Chondrocyte (in vitro differentiated cells): ENCODE measurements at regions not wholly inside any gene's neighbourhood (a gene's known extent, or its start where the extent isn't known, plus 50 kb on each side); places are given as distances from the start of the nearest gene placed in this dataset.

Experiments used
- DNase-seq: peaks from one replicate; pipeline ENCODE4 v3.0.0; 2021; ENCODE audit warnings: mixed read lengths, low spot score
- H3K27ac Mint-ChIP-seq: one replicate; pipeline ENCODE4 v1.8.0; 2021; ENCODE audit warnings: mild to moderate bottlenecking, moderate library complexity, mixed read lengths; ENCODE audit not compliant: unreplicated experiment
- H3K27me3 Mint-ChIP-seq: 2 replicates; pipeline ENCODE4 v1.8.0; 2021; ENCODE audit warnings: low read depth, mixed read lengths
- H3K36me3 Mint-ChIP-seq: 2 replicates; pipeline ENCODE4 v1.8.0; 2021; ENCODE audit warnings: low read depth, mixed read lengths
- H3K4me1 Mint-ChIP-seq: 2 replicates; pipeline ENCODE4 v1.8.0; 2021; ENCODE audit warnings: low read depth, mild to moderate bottlenecking, mixed read lengths
- H3K4me3 Mint-ChIP-seq: one replicate; pipeline ENCODE4 v1.8.0; 2021; ENCODE audit warnings: mild to moderate bottlenecking, moderate library complexity, mixed read lengths; ENCODE audit not compliant: unreplicated experiment
- H3K9me3 Mint-ChIP-seq: 2 replicates; pipeline ENCODE4 v1.8.0; 2021; ENCODE audit warnings: low read depth, mixed read lengths
- TF ChIP-seq, protein P1 (sequence below): fragments of 200-600 bp; sonication (generic); IDR thresholded peaks from 2 replicates; pipeline ENCODE4 v1.5.0; 2021; ENCODE audit warnings: antibody characterized with exemption, mild to moderate bottlenecking, moderate library complexity

DNA sequence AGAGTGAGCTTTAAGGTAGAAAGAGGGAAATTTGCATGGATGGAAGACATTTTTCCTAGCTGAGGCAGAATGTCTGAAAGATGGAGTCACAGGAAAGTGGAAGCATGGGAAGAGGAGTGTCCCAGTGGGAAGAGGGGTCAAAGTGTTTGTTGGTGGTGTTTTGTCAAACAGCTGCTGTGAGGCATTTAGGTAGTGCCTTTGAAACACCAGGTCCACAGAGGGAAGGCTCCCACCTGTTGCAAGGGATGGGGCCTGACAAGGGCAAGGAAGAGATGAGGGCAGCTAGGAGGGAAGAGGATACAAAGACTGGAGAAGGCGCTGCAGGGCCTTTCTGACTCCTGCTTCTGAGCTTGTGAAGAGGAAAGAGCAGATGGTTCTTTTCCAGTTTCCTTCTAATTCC is 91.8 kb upstream of the CISTR start:
- H3K36me3 Mint-ChIP-seq = no peaks in the 10 kb centered on the region
- peaks cover 49% of the 10 kb centered on the region for H3K27me3 Mint-ChIP-seq
- H3K9me3 Mint-ChIP-seq = no peaks in the 10 kb centered on the region
- no peak for DNase-seq
- H3K27ac Mint-ChIP-seq = no peak overlapping the region
- peaks cover 7% of the 10 kb centered on the region for H3K4me1 Mint-ChIP-seq
- no peak overlapping the region for H3K4me3 Mint-ChIP-seq
- TF ChIP-seq, protein P1, sequence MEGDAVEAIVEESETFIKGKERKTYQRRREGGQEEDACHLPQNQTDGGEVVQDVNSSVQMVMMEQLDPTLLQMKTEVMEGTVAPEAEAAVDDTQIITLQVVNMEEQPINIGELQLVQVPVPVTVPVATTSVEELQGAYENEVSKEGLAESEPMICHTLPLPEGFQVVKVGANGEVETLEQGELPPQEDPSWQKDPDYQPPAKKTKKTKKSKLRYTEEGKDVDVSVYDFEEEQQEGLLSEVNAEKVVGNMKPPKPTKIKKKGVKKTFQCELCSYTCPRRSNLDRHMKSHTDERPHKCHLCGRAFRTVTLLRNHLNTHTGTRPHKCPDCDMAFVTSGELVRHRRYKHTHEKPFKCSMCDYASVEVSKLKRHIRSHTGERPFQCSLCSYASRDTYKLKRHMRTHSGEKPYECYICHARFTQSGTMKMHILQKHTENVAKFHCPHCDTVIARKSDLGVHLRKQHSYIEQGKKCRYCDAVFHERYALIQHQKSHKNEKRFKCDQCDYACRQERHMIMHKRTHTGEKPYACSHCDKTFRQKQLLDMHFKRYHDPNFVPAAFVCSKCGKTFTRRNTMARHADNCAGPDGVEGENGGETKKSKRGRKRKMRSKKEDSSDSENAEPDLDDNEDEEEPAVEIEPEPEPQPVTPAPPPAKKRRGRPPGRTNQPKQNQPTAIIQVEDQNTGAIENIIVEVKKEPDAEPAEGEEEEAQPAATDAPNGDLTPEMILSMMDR = no peak

DNA sequence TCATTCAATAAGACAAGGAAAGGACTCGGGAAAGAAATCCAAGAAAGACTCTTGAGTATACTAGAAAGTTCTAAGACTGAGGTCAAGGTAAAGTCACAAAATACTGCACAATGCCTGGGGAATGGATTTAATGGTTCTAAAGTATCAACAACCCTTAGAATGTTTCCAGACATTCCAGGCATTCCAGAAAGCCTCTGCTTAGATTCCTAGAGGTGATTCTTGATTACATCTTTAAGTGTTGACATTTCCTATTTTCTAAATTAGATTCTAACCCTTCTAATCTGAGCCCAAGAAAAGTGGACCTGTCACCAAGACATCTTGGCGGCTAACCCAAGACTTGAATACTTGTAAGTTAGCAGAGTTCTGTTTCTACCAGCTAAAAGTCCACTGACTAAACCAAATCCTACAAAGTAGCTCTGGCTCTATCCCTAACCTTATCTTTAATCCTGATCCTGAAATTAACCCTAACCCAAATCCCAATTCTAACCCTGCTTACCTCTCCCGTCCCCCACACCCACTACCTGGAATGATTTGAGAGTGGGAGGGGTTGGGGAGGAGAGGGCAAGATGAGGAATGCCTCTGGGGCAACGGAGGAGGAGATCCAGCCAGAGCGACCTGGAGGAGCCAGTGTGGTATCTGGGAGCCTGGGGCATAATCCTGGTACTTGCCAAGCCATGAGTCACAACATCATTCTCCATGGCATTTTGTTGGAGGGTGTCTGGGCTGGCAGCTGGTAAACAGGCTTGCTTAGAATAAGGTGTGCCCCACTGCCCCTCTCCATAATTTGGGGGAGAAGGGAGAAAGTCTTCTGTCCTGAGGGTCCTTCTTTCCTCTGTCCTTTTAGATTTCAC is 93.4 kb upstream of the HOXC13 start:
- peaks cover 46% of the 10 kb centered on the region for H3K27me3 Mint-ChIP-seq
- no peak overlapping the region for H3K4me3 Mint-ChIP-seq
- peaks cover 7% of the 10 kb centered on the region for H3K4me1 Mint-ChIP-seq
- no peak overlapping the region for H3K27ac Mint-ChIP-seq
- TF ChIP-seq, protein P1 = no peak
- H3K9me3 Mint-ChIP-seq = no peaks in the 10 kb centered on the region
- no peak for DNase-seq
- no peaks in the 10 kb centered on the region for H3K36me3 Mint-ChIP-seq

DNA sequence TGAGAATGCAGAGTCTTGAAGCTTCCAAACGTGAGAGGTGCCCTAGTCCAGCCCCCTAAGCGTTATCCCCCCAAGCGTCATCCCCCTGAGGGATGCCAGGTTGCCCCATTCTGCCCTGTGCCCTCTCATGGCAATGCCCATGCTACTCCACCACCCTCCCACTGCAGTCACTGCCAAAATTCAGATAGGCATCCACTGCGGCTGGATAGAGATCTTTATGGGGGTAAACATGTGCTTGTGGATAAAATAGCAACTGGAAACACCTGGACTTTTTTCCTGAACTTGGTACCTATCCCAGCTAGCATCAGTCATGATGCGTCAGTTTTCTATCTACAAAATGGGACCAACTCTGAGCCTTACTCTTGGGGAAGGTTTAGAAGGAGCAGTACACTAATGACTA is 92.7 kb upstream of the HOXC13 start:
- peaks cover 46% of the 10 kb centered on the region for H3K27me3 Mint-ChIP-seq
- no peak overlapping the region for H3K27ac Mint-ChIP-seq
- H3K9me3 Mint-ChIP-seq = no peaks in the 10 kb centered on the region

DNA sequence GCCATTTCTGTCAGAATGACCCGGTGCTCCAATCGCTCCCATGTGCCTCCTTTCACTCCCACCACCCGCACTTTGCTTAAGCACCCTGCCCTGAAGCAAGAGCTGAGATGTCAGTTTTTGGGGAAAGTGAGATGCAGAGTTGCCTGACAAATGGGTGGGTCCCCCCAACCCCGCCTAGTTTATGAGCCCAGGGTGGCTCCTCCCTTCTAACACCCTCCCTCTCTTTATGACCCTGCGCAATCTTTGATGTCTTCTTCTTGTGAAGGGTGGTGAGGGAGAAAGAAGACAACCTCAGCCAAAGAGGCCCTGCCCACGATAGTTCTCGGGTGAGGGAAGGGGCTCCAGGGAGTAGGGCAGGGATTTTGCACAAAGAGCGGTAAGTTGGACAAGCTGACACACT is 89.5 kb upstream of the HOXC13 start:
- peaks cover 33% of the 10 kb centered on the region for H3K27me3 Mint-ChIP-seq
- peaks cover 7% of the 10 kb centered on the region for H3K4me1 Mint-ChIP-seq
- TF ChIP-seq, protein P1 = no peak
- no peak overlapping the region for H3K27ac Mint-ChIP-seq
- no peak overlapping the region for H3K4me3 Mint-ChIP-seq
- no peaks in the 10 kb centered on the region for H3K9me3 Mint-ChIP-seq
- no peaks in the 10 kb centered on the region for H3K36me3 Mint-ChIP-seq
- DNase-seq = no peak

More for the DNA sequence above, 92.7 kb upstream of the HOXC13 start:
- TF ChIP-seq, protein P1 = no peak
- H3K4me1 Mint-ChIP-seq = peaks cover 7% of the 10 kb centered on the region
- DNase-seq = no peak
- no peak overlapping the region for H3K4me3 Mint-ChIP-seq
- H3K36me3 Mint-ChIP-seq = no peaks in the 10 kb centered on the region

DNA sequence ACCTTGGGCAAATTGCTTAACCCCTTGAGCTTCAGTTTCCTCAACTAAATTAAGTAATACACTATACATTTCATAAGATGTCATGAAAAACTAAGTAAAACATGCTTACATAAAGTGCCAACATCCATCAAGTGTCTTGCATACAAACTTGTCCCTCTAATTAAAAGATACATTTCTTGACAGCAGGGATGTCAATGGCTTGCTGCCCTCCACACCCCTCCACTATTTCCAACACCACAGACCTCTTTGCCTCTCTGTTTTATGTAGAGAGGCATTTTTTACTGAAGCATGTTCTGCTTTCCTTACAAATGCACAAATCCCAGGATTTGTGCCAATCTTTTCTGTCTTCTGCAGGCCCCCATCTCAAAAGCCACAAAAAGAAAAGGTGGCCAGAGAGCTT is 89.0 kb upstream of the HOXC13 start:
- TF ChIP-seq, protein P1 = no peak
- Mint-ChIP-seq H3K4me3 (no peak overlapping the region), H3K27me3 (peaks cover 33% of the 10 kb centered on the region), H3K9me3 (no peaks in the 10 kb centered on the region), H3K4me1 (peaks cover 5% of the 10 kb centered on the region), H3K36me3 (no peaks in the 10 kb centered on the region), H3K27ac (no peak overlapping the region)
- DNase-seq = no peak
